HG02885 (cell line): ENCODE measurements at regions not wholly inside any gene's neighbourhood (a gene's known extent, or its start where the extent isn't known, plus 50 kb on each side); places are given as distances from the start of the nearest gene placed in this dataset.

Experiments used
- ATAC-seq: cut with Tn5 transposase; IDR thresholded peaks from one replicate; pipeline ENCODE4 v1.9.1; 2021; ENCODE audit warnings: mild to moderate bottlenecking; ENCODE audit not compliant: unreplicated experiment, poor library complexity

DNA sequence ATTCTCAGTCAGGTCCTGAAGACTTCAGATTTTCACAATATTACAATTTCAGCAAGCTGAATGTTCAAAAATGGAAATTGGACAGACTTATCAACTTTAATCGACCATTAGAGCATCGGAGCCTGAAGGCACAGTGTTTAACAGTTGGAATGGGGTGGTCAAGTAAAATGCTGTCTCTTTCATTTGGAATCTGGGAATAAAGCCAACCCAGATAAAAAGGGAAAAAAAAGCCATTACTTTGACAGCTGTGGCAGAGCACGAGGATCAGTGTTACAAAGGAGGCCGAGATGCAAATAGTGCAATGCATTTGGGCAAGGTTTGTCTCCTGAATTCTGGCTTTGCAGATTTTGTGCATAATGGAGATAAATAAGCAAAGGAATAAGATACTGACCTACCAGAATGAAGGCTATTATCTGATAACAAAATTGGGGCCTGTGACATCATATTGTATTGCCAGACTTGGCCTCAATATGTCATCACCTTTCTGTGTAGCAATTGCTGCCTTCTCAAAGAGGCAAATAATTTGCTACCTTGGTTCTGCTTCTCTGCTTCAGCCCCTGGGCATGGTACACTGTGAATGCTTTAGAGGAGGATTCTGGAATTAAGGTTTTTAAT is 277.5 kb upstream of the KLHL29 start:
- ATAC-seq = no peak

DNA sequence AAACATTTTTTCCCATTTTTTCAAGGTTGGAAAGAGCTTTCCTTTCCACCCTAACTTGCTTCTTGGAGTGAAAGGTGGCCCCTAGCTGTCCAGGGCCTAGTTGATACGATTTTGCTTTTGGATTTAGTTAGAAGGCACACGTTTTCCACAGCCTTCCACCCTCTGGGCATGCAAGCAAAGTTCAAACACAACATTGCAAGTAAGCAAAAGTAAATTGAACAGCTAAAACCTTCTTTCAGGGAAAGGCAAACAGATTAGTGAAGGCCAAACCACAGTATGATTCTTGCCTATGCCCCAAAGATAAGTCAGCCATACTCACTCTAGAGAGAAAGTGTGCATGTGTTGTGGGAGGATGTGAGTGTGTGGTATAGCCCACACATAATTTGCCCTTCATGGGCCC is 273.7 kb upstream of the KLHL29 start:
- no peak for ATAC-seq

DNA sequence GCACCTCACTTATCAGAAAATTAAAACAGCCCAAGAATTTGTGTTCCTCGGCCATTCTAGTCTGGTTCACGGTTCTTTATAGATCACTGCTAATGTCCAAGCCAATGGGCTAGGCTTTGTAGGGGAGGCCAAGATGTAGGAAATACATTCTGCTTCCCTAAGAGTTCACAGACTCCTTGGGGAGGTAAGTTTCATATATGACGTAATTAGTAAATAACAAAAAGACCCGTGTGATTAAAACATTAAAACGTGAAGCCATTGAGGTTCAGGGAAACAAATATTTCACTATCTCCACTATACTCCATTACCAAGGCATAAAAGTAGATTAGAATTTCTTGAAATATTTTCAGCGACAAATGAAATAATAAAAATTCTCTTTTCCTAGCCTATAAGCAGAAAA is 272.5 kb upstream of the KLHL29 start:
- ATAC-seq = no peak

DNA sequence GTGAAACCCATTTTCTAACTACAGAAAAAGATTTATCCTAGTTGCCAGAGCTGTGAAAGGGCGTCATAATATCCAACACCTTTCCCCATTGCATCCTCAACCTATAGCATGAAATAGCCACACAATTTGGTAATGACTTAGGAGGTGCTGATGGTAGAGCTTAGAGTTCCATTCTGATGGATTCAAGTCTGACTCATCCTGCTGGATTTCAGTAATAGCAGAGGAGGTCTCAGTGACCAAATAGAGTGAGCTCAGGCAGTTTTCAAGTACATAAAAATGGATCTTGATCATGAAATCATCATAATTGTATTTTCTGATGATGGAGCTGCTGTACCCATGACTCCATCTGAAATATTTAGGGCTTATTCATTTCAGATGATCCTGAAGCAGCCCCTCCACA is 270.7 kb upstream of the KLHL29 start:
- no peak for ATAC-seq

DNA sequence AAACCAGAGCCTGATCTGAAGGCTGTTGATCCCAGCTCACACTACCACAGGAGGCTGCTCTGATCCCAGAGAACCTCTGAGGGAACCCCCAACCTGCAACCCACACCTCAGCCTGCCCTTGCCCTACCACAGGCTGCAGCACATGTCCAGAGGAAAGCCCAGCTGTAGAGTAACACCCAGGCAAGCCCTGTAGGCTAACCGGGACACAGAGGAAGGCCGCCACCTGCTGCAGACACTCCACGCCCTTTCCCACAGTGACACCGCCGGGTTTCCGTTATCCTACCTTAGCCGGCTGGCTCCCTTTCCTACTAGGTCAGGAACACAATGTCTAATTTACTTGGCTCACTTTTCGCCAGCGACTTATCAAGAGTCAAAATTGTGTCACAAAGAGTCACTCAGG is 266.7 kb upstream of the KLHL29 start:
- ATAC-seq = no peak

DNA sequence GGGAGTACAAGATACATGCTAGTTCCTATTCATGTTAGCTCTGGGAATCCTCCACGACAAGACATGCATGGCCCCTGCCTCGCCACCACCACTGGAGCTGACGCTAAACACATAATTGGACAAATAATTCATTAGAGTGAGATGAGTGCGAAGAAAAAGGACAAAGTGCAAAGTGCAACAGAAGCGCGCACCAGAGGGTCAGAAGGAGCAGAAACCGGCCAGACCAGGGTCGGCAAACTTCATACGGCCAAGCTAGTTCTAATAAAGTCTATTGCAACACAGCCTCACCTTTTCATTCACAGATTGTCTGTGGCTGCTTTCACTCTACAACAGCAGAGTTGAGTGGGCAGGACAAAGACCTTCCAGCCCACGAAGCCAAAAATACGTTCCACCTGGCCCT is 266.1 kb upstream of the KLHL29 start:
- ATAC-seq = no peak

DNA sequence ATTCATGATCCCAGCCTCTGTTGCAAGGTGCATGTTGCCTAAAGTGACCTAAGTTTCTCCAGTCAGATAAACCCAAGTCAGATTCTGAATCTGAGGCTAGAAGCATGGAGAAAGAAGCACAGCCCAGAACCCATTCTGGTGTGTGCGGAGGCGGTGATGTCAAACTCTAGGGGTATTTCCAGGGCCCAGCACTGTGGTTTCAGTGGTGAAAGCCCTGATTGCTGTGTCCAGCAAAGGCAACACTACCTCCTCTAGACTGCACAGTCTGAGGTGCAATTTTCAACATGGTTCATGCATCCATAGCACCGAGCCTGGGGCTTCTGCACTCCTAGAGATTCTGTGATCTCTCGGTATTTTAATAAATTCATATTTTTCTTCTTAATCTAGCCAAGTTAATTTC is 264.8 kb upstream of the KLHL29 start:
- no peak for ATAC-seq

DNA sequence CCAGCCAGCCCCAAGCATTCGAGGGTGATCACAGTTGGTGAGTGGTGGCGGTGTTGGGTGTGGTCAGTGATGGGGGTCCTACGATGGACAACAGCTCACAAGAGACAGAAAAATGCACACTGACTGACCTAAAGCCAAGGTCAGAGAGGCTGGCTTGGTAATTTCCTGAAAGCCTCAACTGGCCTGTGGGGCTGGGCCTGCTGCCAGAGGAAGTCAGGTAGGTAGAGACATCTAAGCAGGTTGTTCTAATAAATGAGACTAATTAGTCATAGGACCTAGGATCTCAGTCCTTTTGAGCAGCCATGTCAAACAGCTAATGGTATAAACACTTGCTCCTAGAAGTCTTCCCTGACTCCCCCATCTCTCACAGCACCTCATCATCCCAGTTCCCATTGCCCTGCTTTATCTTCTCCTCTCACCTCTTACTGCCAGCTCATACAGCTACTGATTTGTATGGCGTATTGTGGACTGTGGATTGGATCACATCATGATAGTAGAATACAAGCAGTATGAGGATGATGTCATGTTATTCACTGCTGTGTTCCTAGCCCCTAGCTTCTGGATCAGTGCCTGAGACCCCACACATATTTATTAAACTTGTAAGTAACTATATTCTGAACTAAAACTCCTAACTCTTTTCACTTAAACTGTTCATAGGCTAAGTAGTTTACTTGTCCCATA is 262.9 kb upstream of the KLHL29 start:
- ATAC-seq = no peak

DNA sequence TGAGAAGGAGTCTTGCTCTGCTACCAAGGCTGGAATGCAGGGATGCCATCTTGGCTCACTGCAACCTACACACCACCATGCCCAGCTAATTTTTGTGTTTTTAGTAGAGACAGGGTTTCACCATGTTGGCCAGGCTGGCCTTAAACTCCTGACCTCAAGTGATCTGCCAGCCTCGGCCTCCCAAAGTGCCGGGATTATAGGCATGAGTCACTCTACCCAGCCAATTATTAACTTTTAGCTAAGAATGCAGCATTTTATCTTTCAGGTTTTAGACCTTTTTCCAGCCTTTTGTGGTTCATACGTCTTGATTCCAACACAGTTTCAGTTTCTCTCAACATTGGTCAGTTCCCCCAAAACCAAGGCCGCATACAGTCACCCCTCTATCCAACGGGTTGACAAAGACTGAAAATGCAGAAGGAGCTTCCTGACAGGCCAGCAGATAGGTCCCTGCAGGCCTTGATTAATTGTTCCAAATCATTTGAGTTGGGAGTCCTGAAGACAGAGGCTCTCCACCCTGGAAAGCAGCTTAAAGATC is 262.2 kb upstream of the KLHL29 start:
- no peak for ATAC-seq

DNA sequence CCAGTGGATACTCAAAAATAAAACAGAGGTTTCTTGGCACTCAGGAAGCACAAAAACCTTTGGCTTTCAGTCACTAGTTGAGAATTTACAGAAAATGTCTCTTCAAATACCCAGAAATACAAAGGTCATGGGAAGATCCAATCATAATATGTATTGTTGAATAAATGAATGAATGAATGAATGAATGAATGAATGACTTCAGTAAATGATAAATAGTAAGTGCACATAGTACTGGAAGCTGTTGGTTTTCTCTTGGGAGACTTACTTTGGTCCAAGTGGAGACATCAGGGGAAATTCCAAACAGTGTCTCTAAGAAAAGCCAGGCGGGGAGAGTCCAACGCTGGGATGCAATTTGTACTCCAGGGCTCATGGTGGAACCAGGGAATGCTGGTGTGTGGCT is 261.3 kb upstream of the KLHL29 start:
- ATAC-seq = no peak

DNA sequence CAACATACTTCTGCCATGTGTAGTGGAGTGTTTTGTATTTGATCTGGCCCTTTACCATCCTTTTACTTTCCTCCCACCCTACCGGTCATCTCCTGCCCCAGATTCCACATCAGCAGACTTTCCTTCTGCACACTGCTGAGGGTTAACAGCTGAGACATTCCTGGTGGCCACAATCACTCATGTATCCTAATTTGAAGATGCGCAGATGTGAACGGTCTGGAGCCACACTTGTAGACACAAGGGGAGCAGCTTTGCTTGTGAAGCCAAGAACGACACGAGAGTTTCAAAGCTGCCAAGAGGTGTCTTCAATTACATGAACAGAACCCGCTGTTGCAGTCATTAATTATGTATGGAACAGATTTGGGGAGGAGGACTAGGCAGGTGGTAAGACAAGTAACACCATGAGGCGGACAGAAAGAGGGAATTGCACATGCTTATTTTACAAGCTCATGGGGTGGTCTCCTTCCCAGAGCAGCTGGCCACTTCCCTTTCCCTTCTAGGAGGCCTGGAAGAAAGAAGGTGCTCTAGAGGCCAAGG is 260.7 kb upstream of the KLHL29 start:
- no peak for ATAC-seq

DNA sequence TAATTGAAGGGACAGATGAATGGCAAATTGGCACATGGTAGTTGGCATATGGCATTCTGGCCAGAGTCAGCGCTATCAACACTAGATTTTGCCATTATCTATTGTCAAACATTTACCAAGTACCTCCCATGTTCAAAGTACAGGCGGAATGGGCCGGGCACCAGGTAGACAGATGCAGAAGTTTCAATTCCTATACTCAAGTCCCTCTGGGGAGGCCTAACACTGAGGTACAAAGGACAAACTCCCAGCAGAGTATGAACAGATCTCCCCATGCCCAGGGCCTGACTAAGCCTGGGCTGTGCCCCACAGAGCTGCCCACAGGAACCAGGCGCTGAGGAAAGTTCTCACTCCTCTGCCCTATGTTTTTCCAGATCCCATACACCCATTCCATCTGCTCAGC is 257.5 kb upstream of the KLHL29 start:
- ATAC-seq = no peak

DNA sequence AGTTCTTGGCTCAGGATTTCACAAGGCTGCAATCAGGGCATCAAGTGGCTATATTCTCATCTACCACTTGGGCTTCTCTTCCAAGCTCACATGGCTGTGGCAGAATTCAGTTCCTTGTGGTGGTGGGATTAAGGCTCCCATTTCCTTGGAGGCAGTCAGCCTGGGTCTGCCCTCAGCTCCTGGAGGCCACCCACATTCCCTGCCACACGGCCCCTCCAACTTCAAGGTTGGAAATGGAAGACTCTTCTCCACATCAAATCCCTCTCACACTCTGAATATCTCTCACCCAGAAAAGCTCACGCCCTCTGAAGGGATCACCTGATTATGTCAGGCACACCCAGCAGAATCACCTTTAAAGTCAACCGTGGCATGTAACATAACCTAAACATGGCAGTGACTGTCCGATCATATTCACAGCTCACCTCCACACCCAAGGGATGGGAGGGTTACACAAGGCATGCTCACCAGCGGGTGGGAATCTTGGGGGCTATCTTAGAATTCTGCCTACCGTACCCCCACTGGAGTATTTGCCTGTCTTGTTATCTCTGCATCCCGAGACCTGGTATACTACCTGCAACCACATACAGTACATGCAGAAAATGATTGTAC is 256.2 kb upstream of the KLHL29 start:
- no peak for ATAC-seq

DNA sequence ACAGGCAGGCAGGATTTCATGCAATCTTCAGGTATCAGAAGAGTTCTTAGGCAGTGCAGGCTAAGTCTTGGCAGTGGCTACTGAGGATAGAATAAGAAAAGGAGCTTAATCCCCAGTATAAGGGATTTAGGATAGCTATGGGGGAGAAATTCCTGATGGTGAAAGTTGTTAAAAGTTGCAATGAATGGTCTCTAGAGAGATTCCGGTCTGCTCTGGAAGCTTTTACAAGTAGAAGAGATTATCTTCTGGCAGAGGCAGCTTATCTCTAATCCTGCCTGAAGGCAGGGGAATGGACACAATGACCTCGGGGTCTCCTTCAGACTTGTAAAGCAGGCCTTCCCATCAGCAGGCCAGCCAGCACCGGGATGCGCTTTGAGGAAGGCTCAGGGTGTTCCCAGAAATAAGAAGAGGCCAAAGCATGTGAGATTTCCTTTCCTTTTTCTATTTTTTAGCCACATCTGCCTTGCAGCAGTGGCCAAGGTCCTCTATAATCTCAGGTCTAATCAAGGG is 253.9 kb upstream of the KLHL29 start:
- ATAC-seq = no peak

DNA sequence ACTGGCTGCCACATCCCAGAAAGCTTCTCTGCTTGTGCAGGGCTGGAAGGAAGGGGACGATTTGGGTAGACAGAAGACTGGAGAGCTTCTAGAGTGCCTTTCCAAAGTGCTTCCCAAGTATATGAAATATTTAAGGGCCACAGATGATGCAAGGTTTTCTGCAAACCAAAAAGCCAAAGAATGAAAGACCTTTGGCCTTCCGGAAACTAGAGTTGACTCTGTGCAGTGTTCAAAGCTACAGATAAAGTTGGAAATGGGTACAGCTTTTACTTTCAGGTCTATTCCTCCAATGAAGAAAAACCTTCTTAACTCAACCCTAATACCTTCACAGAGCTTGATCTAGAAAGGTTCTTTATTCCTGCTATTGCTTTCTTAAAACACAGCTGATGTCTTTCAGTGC is 253.0 kb upstream of the KLHL29 start:
- ATAC-seq = no peak

DNA sequence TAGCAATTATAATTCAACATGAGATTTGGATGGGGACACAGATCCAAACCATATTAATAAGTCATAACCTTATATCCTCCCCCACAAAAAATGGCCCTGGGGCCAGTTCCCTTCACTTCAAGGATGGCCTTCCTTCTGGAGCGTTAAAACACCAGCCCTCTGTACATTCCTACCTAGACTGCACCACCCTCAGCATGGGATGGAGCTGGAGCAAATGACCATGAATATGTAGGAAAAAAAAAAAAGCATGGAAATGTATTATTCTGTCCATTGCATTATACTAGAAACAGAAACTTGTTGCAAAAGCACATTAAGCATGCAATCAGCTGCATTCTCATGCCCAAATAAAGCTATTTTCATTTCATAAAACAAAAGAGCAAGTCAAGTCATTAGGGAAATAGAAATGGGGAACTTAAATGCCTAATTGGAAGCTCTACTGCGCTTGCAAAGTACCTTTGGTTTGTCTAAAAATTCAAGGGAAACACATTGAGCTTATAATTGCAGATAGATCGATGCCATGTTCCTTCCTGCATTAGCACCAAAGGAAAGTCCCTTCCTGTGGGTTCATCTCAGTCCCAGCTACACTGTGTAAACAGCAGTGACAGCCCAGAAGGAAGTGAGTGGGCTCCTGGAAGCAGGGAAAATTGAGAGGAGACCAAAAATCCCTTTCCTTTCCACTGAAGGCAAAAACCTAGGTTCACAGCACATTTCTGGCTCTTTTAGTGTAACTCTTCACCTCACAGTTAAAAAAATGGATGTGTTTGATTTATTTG is 252.0 kb upstream of the KLHL29 start:
- ATAC-seq = no peak

DNA sequence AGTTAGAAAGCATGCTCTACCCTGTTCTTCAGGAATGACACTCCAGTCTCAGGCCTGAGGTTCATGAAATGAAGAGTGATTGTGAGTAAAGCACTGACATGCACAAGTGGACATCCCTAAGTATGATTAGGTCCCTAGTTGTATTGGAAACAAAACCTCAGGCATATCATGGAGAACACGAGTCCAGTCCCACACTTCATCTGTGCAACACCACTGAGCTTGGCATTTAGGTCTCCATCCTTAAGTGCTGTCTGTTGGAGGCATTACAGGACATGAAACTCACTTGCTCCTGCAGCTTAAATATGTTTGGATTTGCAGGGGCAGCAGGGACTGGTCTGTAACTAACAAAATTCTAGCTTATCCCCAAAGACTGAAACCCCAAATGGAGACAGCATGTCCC is 250.3 kb upstream of the KLHL29 start:
- ATAC-seq = no peak

DNA sequence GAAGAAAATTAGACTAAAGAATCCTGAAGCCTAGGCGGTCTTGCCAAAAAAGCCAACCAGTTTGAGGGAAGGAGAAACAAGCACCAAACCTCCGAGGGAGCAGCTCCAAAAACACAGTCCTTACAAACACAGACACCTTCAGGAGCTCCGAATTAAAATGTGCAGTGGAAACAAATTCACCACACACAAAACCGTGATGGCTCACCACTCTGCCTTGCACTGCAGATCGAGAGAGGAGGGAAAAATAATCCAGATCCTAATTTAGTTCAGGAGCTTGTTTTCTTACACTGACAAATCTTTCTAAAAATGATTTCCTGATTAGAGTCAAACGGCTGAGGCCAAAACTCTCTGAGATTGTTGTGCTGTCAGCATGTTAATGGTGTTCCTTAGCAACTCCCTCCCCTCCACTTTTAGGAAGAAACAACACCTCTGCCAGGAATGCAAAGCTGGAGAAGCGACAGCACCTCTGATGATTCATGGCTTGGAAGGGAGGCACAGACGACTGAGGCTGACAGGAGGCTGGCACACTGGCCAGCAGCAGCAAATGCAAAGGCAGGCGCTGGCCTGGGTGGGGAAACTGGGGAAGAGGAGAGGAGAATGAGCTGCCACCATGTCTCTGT is 249.4 kb upstream of the KLHL29 start:
- no peak for ATAC-seq

DNA sequence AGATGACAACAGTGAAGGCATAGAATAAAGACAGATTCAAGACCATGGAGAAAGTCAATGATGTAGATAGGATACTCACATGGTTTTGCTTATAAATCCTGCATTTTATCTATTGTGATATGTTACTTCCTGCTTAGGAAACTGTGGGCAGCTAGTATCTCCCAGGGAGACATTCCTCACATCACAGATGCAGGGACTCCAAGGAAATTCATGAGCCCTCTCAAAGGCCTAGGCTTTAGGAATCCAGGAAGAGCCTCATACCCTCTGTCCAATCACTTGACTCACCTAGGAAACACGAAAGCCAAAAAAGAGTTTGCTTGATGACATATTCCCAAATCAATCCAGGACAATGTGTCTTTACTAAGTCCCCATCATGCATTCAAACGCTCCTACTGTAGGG is 247.8 kb upstream of the KLHL29 start:
- no peak for ATAC-seq

DNA sequence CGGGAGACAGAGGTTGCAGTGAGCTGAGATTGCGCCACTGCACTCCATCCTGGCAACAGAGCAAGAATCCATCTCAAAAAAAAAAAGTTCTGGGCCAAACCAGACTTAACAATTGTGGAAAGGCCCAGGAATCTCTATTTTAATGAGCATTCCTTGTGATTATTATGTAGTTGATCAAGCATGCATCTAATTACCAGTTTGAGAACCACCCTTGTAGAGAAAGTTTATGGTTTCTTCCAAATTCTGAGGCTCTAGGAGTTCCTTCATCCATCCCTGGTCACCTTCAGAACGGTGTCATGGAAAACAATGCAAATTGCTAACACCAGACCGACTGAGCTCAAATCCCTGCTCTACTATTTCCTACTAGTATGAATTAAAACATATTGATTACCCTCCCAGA is 246.3 kb upstream of the KLHL29 start:
- ATAC-seq = no peak
